K562 (cell line): ENCODE measurements at regions not wholly inside any gene's neighbourhood (a gene's known extent, or its start where the extent isn't known, plus 50 kb on each side); places are given as distances from the start of the nearest gene placed in this dataset.

Source experiments
- CAMTA2 ChIP-seq: fragments of 250-450 bp; sonication (Bioruptor Pico); conservative IDR thresholded peaks from 2 replicates; pipeline ENCODE4 v1.5.1; 2022
- CBX1 ChIP-seq: sonication (generic); IDR thresholded peaks from 2 replicates; pipeline ENCODE4 v1.6.1; 2016; ENCODE audit warnings: antibody characterized with exemption, low read depth, mild to moderate bottlenecking
- GABPB1 ChIP-seq: sonication (generic); formaldehyde crosslinking; IDR thresholded peaks from 2 replicates; pipeline ENCODE4 v1.8.0; 2022; ENCODE audit warnings: mild to moderate bottlenecking, missing genetic modification reagents
- GATAD2B ChIP-seq: fragments of 450-650 bp; IDR thresholded peaks from 2 replicates; pipeline ENCODE4 v1.6.1; 2017; ENCODE audit warnings: mild to moderate bottlenecking, borderline replicate concordance
- HLTF ChIP-seq: fragments of 450-650 bp; IDR thresholded peaks from 2 replicates; pipeline ENCODE4 v1.6.1; 2016
- KAT7 ChIP-seq: sonication (generic); formaldehyde crosslinking; IDR thresholded peaks from 2 replicates; pipeline ENCODE4 v1.8.0; 2022; ENCODE audit warnings: missing genetic modification reagents, mild to moderate bottlenecking, borderline replicate concordance
- NCOA1 ChIP-seq: fragments of 450-650 bp; IDR thresholded peaks from 2 replicates; pipeline ENCODE4 v1.6.1; 2016; ENCODE audit warnings: low read depth
- NCOA2 ChIP-seq, 2 experiments: fragments of 450-650 bp; IDR thresholded peaks; 2 replicates each; pipeline ENCODE4 v1.6.1; 2018; ENCODE audit warnings: mild to moderate bottlenecking in 2 of 2, moderate library complexity in 1 of 2; ENCODE audit not compliant: partially characterized antibody in 2 of 2
- NFRKB ChIP-seq: fragments of 450-650 bp; IDR thresholded peaks from 2 replicates; pipeline ENCODE4 v1.6.1; 2016; ENCODE audit warnings: low read depth
- RAD21 ChIP-seq, 2 experiments: fragments of 250-450 bp in 1 of 2; fragments of 450-650 bp in 1 of 2; sonication (Bioruptor Pico) in 1 of 2; formaldehyde crosslinking in 1 of 2; IDR thresholded peaks in 1 of 2; conservative IDR thresholded peaks in 1 of 2; 2 replicates each; pipeline versions ENCODE4 v1.4.0 to v1.8.0; 2020 to 2022; ENCODE audit warnings: mild to moderate bottlenecking in 2 of 2, moderate library complexity in 1 of 2
- TCF7L2 ChIP-seq: fragments of 150-350 bp; IDR thresholded peaks from 2 replicates; pipeline ENCODE4 v1.6.1; 2016; ENCODE audit warnings: low read depth, mild to moderate bottlenecking, low read length, moderate library complexity
- ZBTB7A ChIP-seq: IDR thresholded peaks from 2 replicates; pipeline ENCODE4 v1.6.1; 2011; ENCODE audit warnings: low read depth, mild to moderate bottlenecking, low read length, moderate library complexity, borderline replicate concordance; ENCODE audit not compliant: control insufficient read depth
- ZC3H4 ChIP-seq: sonication (generic); formaldehyde crosslinking; IDR thresholded peaks from 2 replicates; pipeline ENCODE4 v1.9.0; 2021; ENCODE audit warnings: missing genetic modification reagents, borderline replicate concordance
- ZNF134 ChIP-seq: fragments of 250-450 bp; sonication (Bioruptor Pico); conservative IDR thresholded peaks from 2 replicates; pipeline ENCODE4 v1.4.0; 2020
- ZNF584 ChIP-seq: fragments of 200-800 bp; sonication (Bioruptor generic); IDR thresholded peaks from 2 replicates; pipeline ENCODE4 v1.6.1; 2016; ENCODE audit warnings: low read depth, mild to moderate bottlenecking, missing genetic modification characterization, missing compliant biosample characterization
- TF ChIP-seq, protein P1 (sequence below): sonication (generic); formaldehyde crosslinking; IDR thresholded peaks from 2 replicates; pipeline ENCODE4 v1.8.0; 2022; ENCODE audit warnings: mild to moderate bottlenecking, missing genetic modification reagents

DNA sequence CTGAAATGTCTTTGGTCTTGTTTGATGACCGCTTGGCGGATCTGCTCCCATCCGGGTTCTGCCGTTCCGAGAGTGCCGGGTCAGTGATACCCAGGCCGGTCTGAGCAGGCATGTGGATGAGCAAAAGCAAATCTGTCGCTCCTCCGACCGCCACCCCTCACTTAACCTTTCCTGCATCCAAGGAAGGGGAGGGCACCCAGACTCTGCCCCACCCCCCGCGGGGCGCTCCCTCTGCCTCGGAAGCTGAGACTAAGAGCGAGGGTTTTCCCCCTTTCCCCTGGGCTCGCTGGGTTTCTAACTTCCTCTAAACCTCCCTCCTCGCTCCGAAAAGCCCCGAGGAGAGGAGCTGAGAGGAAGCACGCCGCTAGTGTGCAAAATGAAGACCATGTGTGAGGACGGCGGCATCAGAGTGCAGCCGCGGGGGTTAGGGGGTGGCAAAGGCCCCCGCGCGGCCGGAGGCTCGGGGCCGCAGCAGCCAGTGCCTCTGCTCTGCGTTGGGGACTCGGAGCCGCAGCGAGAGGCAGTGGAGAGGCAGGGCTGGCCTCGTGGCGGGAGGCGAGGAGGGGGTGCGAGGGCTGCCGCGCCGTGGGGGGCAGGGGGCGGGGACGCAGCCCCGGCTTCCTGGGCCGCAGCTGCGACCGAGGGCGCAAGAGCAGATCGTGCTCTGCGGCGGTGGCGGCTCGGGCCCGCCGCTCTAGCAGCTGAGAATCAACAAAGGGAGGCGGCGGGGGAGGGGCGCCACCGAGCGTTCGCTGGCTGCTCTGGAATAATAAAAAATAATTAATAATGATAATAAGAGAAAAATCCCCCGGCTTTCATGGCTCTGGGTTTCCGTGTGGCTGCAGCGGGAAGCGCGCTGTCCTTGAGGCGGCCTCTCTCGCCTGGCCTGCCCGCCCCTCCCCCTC, 55.8 kb upstream of the BCOR start (continued):
- no peak for TF ChIP-seq NCOA1
- TF ChIP-seq, protein P1, sequence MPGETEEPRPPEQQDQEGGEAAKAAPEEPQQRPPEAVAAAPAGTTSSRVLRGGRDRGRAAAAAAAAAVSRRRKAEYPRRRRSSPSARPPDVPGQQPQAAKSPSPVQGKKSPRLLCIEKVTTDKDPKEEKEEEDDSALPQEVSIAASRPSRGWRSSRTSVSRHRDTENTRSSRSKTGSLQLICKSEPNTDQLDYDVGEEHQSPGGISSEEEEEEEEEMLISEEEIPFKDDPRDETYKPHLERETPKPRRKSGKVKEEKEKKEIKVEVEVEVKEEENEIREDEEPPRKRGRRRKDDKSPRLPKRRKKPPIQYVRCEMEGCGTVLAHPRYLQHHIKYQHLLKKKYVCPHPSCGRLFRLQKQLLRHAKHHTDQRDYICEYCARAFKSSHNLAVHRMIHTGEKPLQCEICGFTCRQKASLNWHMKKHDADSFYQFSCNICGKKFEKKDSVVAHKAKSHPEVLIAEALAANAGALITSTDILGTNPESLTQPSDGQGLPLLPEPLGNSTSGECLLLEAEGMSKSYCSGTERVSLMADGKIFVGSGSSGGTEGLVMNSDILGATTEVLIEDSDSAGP, result no peak
- TF ChIP-seq KAT7, result peak; percentile 90
- TF ChIP-seq TCF7L2, result no peak
- TF ChIP-seq CAMTA2 (CRISPR knock-in tag), result no peak
- TF ChIP-seq NFRKB, result peak; percentile 64; the same call in 1 of the 2 replicates
- TF ChIP-seq ZBTB7A, result no peak; the same call in 1 of the 2 replicates
- TF ChIP-seq GATAD2B, result no peak
- peak; percentile 38; the same call in 1 of the 2 replicates for TF ChIP-seq GABPB1 (CRISPR knock-in tag)
- TF ChIP-seq NCOA2 (IDR thresholded peaks at IDR 0.05; ENCODE audit: partially characterized antibody in 2 of 2), result no peak
- peak; percentile 38; the same call in 1 of the 2 replicates for TF ChIP-seq CBX1
- TF ChIP-seq ZNF134 (CRISPR knock-in tag), result no peak
- TF ChIP-seq ZC3H4 (CRISPR knock-in tag), result no peak
- no peak for TF ChIP-seq RAD21 (CRISPR knock-in tag; conservative IDR thresholded peaks at IDR 0.05 in 1 of 2, IDR thresholded peaks at IDR 0.05 in 1 of 2)
- TF ChIP-seq ZNF584 (CRISPR knock-in tag), result no peak
- no peak for TF ChIP-seq HLTF
